Activated naive CD4-positive, alpha-beta T cell treated with anti-CD3 and anti-CD28 coated beads, Interleukin-2, amount 10 ng/mL, durations not matched to agents 7 days and 5 days (primary cell): ENCODE measurements at regions not wholly inside any gene's neighbourhood (a gene's known extent, or its start where the extent isn't known, plus 50 kb on each side); places are given as distances from the start of the nearest gene placed in this dataset.
"Not testable (repeated sequence)": the region's sequence is repeated elsewhere in the genome, so short reads cannot be mapped to it uniquely, and the experiment has no call there.

Experiments
- CTCF ChIA-PET: fragments of 350-600 bp; sonication (Branson Sonifier 250); formaldehyde crosslinking; loops from one replicate; lab custom pipeline; 2021; ENCODE audit warnings: antibody characterized with exemption; lab: Charles Lee
- DNase-seq: peaks from one replicate; pipeline ENCODE4 v3.0.0-alpha.2; 2020
- H3K27ac Mint-ChIP-seq: one replicate; pipeline ENCODE4 v1.8.0; 2021; ENCODE audit warnings: mild to moderate bottlenecking, moderate library complexity, mixed read lengths
- H3K27me3 Mint-ChIP-seq: one replicate; pipeline ENCODE4 v1.8.0; 2021; ENCODE audit warnings: mild to moderate bottlenecking, mixed read lengths
- H3K36me3 Mint-ChIP-seq: one replicate; pipeline ENCODE4 v1.8.0; 2021; ENCODE audit warnings: mixed read lengths
- H3K4me1 Mint-ChIP-seq: one replicate; pipeline ENCODE4 v1.8.0; 2021; ENCODE audit warnings: mixed read lengths
- H3K4me3 Mint-ChIP-seq: one replicate; pipeline ENCODE4 v1.8.0; 2021; ENCODE audit warnings: mild to moderate bottlenecking, moderate library complexity, mixed read lengths
- H3K9me3 Mint-ChIP-seq: one replicate; pipeline ENCODE4 v1.8.0; 2021; ENCODE audit warnings: mixed read lengths

- Mint-ChIP-seq H3K4me3 (no peak overlapping the region), H3K27ac (no peak overlapping the region), H3K4me1 (no peaks in the 10 kb centered on the region), H3K9me3 (peaks cover 2% of the 10 kb centered on the region), H3K27me3 (no peaks in the 10 kb centered on the region), H3K36me3 (no peaks in the 10 kb centered on the region)
- no peak for DNase-seq
- CTCF ChIA-PET: no interaction called here
Observed at GRCh38 chr11:16536513-16536912, 180.2 kb upstream of the SOX6 start.

- Mint-ChIP-seq H3K4me3 (no peak overlapping the region), H3K4me1 (no peaks in the 10 kb centered on the region), H3K27me3 (no peaks in the 10 kb centered on the region), H3K27ac (no peak overlapping the region), H3K9me3 (peaks cover 2% of the 10 kb centered on the region), H3K36me3 (no peaks in the 10 kb centered on the region)
- DNase-seq: no peak
- CTCF ChIA-PET: no interaction called here
Observed at GRCh38 chr11:16528639-16529038, 172.3 kb upstream of the SOX6 start.

- DNase-seq: no peak
- Mint-ChIP-seq H3K27me3 (no peaks in the 10 kb centered on the region), H3K4me3 (no peak overlapping the region), H3K27ac (no peak overlapping the region), H3K4me1 (no peaks in the 10 kb centered on the region), H3K9me3 (peaks cover 3% of the 10 kb centered on the region), H3K36me3 (no peaks in the 10 kb centered on the region)
- CTCF ChIA-PET: no interaction called here
Observed at GRCh38 chr11:16527525-16528246, 171.3 kb upstream of the SOX6 start.

GRCh38 chr11:16526947-16527346 is 170.6 kb upstream of the SOX6 start:
- Mint-ChIP-seq H3K36me3 (no peaks in the 10 kb centered on the region), H3K27ac (no peak overlapping the region), H3K27me3 (no peaks in the 10 kb centered on the region), H3K9me3 (peaks cover 3% of the 10 kb centered on the region), H3K4me3 (no peak overlapping the region), H3K4me1 (no peaks in the 10 kb centered on the region)
- DNase-seq: no peak
- CTCF ChIA-PET: no interaction called here

- H3K4me3 Mint-ChIP-seq, H3K36me3 Mint-ChIP-seq, H3K27ac Mint-ChIP-seq, DNase-seq, H3K4me1 Mint-ChIP-seq, H3K27me3 Mint-ChIP-seq, CTCF ChIA-PET: not testable (repeated sequence)
- H3K9me3 Mint-ChIP-seq: peaks cover 12% of the 10 kb centered on the region
Observed at GRCh38 chr11:16520713-16521112, 164.4 kb upstream of the SOX6 start.

DNA sequence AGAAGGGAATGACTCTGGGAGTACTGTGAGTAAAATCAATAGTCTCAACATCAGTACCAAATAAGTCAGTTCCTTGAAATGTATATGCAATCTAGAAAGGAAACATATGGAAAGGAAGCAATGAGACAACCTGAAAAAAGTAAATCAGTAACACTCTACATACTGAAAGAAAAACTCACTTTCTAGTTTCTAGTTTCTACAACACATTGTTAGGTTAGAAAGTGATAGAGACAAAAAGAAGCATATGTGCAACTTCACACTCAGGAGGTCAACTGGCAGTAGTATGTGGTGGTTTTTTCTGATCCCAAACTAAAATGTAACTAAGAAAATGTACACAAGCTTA is 156.5 kb upstream of the SOX6 start:
- Mint-ChIP-seq H3K4me3 (no peak overlapping the region), H3K27me3 (no peaks in the 10 kb centered on the region), H3K36me3 (no peaks in the 10 kb centered on the region), H3K4me1 (no peaks in the 10 kb centered on the region), H3K27ac (no peak overlapping the region), H3K9me3 (peaks cover 2% of the 10 kb centered on the region)
- CTCF ChIA-PET: no interaction called here
- DNase-seq: no peak

GRCh38 chr11:16512198-16512898 is 156.0 kb upstream of the SOX6 start:
- DNase-seq: no peak
- Mint-ChIP-seq H3K4me1 (no peaks in the 10 kb centered on the region), H3K4me3 (no peak overlapping the region), H3K36me3 (no peaks in the 10 kb centered on the region), H3K9me3 (peaks cover 7% of the 10 kb centered on the region), H3K27me3 (no peaks in the 10 kb centered on the region), H3K27ac (no peak overlapping the region)
- CTCF ChIA-PET: no interaction called here

DNA sequence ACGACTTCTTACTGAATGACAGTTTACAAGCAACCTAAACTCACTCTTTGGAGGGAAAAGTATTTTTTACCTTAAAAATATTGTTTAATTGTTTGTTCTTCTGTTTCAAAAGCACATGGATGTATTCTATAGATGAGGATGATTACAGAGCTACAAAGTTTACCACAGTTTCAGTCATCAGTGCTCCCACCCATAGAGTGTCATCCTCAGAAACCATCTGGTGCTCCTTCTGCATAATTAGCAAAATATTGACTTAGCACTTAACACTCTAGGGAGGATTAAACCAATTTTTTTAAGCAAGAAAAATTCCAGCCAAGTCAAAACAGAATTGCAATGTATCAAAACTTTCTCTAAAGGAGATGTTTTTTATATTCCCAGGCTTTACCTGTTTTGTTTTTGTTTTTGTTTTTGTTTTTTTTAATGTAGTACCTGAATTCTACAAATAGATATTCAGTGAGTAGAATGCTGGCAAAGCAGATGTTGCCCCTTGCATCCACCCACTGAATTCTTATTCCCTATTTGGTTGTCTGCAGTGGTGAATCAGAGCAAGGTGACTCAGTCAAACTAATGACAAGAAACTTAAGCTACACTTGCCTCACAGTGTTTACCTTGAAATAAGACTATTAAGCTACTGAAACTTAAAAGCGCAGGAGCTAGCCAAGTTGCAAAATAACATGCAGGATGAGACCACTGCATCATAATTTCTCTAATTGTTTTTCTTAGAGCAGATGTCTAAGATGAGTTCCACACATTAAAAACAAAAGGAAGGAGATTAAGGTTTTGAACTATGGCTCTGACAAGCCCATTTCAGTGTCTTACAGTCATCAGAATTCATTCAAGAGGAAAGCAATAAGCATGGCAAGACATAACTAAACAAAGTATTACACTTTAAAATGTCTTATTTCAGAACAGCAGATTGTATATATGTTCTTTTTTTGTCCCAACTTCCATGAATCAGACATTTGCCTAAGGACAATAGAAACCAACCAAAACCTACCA is 155.1 kb upstream of the SOX6 start:
- Mint-ChIP-seq H3K27ac (no peak overlapping the region), H3K4me1 (no peaks in the 10 kb centered on the region), H3K27me3 (no peaks in the 10 kb centered on the region), H3K4me3 (no peak overlapping the region), H3K36me3 (no peaks in the 10 kb centered on the region), H3K9me3 (peaks cover 9% of the 10 kb centered on the region)
- CTCF ChIA-PET: no interaction called here
- no peak for DNase-seq

DNA sequence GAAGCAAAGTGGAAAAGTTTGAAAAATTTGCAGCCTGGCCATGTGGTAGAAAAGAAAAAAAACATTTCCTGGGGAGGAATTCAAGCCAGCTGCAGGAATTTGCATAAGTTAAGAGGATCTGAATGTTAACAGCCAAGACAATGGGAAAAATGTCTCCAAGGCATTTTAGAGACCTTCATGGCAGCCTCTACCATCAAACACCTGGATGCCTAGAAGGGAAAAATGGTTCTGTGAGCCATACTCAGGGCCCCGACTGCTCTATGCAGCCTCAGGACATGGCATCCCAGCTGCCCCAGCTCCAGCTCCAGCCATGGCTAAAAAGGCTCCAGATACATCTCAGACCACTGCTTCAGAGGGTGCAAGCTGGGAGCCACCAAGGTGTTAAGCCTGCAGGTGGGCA is 149.1 kb upstream of the SOX6 start:
- H3K27me3 Mint-ChIP-seq: no peaks in the 10 kb centered on the region
- DNase-seq: no peak
- H3K27ac Mint-ChIP-seq: no peak overlapping the region
- peaks cover 12% of the 10 kb centered on the region for H3K9me3 Mint-ChIP-seq
- no peaks in the 10 kb centered on the region for H3K4me1 Mint-ChIP-seq
- H3K36me3 Mint-ChIP-seq: no peaks in the 10 kb centered on the region
- CTCF ChIA-PET: no interaction called here
- H3K4me3 Mint-ChIP-seq: no peak overlapping the region

DNA sequence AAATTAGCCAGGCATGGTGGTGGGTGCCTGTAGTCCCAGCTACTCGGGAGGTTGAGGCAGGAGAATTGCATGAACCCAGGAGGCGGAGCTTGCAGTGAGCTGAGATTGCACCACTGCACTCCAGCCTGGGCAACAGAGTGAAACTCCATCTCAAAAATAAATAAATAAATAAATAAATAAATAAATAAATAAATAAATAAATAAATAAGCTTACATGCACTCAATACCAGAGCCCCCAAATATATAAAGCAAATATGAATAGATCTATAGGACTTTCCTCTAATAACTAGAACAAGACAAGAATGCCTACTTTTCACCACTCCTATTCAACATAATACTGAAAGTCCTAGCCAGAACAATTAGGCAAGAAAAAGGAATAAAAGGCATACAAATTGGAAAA is 147.5 kb upstream of the SOX6 start:
- H3K4me1 Mint-ChIP-seq, H3K4me3 Mint-ChIP-seq, H3K27ac Mint-ChIP-seq, H3K36me3 Mint-ChIP-seq, DNase-seq, H3K27me3 Mint-ChIP-seq, CTCF ChIA-PET: not testable (repeated sequence)
- H3K9me3 Mint-ChIP-seq: peaks cover 13% of the 10 kb centered on the region

- Mint-ChIP-seq H3K9me3 (peaks cover 10% of the 10 kb centered on the region), H3K27me3 (no peaks in the 10 kb centered on the region), H3K27ac (peak overlapping the region; percentile 49), H3K36me3 (no peaks in the 10 kb centered on the region), H3K4me3 (no peak overlapping the region), H3K4me1 (no peaks in the 10 kb centered on the region)
- no peak for DNase-seq
- CTCF ChIA-PET: no interaction called here
Observed at GRCh38 chr11:16494918-16495691, 138.8 kb upstream of the SOX6 start.

DNA sequence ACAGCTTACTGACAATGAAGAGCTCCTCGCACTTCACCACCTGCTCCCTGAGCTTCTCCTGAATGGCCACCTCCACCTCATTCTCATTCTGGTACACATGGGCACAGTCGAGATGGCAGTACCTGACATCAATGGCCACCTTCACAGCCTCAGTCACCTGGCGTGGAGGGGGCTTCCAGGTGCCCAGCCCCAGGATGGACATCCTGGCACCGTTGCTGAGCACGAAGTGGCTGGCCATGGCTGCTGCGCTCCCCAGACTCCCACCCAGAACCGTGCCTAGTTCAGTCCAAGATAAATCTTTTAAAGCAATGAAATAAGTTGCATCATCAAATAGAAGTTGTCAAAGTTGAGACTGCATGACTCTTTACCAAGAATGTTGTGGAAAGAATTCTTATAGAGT is 128.1 kb upstream of the SOX6 start:
- Mint-ChIP-seq H3K9me3 (no peaks in the 10 kb centered on the region), H3K4me1 (no peaks in the 10 kb centered on the region), H3K36me3 (no peaks in the 10 kb centered on the region), H3K27me3 (no peaks in the 10 kb centered on the region), H3K27ac (no peak overlapping the region), H3K4me3 (no peak overlapping the region)
- no peak for DNase-seq
- CTCF ChIA-PET: no interaction called here

DNA sequence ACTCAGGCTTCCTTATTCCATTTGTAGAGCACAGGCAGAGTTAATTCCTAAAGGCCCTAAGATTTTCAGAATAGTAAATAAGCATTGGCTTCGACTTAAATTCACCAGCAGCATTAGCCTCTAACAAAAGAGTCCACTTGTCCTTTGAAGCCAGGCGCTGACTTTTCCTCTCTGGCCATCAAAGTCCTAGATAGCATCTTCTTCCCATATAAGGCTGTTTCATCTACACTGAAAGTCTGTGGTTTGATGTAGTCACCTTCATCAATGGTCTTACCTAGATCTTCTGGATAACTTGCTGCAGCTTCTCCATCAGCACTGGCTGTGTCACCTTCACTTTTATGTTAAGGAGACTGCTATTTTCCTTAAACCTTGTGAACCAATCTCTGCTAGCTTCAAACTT is 118.3 kb upstream of the SOX6 start:
- Mint-ChIP-seq H3K27ac (no peak overlapping the region), H3K36me3 (no peaks in the 10 kb centered on the region), H3K4me1 (no peaks in the 10 kb centered on the region), H3K9me3 (peaks cover 2% of the 10 kb centered on the region), H3K27me3 (no peaks in the 10 kb centered on the region), H3K4me3 (no peak overlapping the region)
- CTCF ChIA-PET: no interaction called here
- no peak for DNase-seq

GRCh38 chr11:16469968-16470367 is 113.6 kb upstream of the SOX6 start:
- Mint-ChIP-seq H3K9me3 (peaks cover 5% of the 10 kb centered on the region), H3K27ac (no peak overlapping the region), H3K36me3 (no peaks in the 10 kb centered on the region), H3K4me1 (no peaks in the 10 kb centered on the region), H3K4me3 (no peak overlapping the region), H3K27me3 (no peaks in the 10 kb centered on the region)
- no peak for DNase-seq
- CTCF ChIA-PET: no interaction called here
